ENCODE measurements at regions not wholly inside any gene's neighbourhood (a gene's known extent, or its start where the extent isn't known, plus 50 kb on each side); places are given as distances from the start of the nearest gene placed in this dataset.

GRCh38 chr6:14278446-14278845 is 160.9 kb downstream of the CD83 start:
- no peaks in the 10 kb centered on the region for H3K36me3 ChIP-seq
- no peak for DNase-seq (ENCODE audit: low spot score)

GRCh38 chr6:14280006-14280510 is 162.5 kb downstream of the CD83 start:
- Histone ChIP-seq H3K9me3 (peaks cover 3 to 4% of the 10 kb centered on the region in 2 donors), H3K36me3 (no peaks in the 10 kb centered on the region), H3K4me3 (no peak overlapping the region), H3K4me1 (peaks cover 0 to 25% of the 10 kb centered on the region in 2 donors), H3K27ac (no peak overlapping the region), H3K27me3 (no peaks in the 10 kb centered on the region)
- DNase-seq (ENCODE audit: low spot score), result no peak
- TF ChIP-seq, protein P1, sequence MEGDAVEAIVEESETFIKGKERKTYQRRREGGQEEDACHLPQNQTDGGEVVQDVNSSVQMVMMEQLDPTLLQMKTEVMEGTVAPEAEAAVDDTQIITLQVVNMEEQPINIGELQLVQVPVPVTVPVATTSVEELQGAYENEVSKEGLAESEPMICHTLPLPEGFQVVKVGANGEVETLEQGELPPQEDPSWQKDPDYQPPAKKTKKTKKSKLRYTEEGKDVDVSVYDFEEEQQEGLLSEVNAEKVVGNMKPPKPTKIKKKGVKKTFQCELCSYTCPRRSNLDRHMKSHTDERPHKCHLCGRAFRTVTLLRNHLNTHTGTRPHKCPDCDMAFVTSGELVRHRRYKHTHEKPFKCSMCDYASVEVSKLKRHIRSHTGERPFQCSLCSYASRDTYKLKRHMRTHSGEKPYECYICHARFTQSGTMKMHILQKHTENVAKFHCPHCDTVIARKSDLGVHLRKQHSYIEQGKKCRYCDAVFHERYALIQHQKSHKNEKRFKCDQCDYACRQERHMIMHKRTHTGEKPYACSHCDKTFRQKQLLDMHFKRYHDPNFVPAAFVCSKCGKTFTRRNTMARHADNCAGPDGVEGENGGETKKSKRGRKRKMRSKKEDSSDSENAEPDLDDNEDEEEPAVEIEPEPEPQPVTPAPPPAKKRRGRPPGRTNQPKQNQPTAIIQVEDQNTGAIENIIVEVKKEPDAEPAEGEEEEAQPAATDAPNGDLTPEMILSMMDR (IDR thresholded peaks at IDR 0.05), result no peak

More at GRCh38 chr6:14278446-14278845, 160.9 kb downstream of the CD83 start:
- H3K4me1 ChIP-seq, result peaks cover 0 to 29% of the 10 kb centered on the region in 2 donors
- TF ChIP-seq, protein P1 (IDR thresholded peaks at IDR 0.05), result no peak
- no peaks in the 10 kb centered on the region for H3K27me3 ChIP-seq
- no peak overlapping the region for H3K4me3 ChIP-seq
- H3K9me3 ChIP-seq, result peaks cover 3 to 4% of the 10 kb centered on the region in 2 donors
- no peak overlapping the region for H3K27ac ChIP-seq

DNA sequence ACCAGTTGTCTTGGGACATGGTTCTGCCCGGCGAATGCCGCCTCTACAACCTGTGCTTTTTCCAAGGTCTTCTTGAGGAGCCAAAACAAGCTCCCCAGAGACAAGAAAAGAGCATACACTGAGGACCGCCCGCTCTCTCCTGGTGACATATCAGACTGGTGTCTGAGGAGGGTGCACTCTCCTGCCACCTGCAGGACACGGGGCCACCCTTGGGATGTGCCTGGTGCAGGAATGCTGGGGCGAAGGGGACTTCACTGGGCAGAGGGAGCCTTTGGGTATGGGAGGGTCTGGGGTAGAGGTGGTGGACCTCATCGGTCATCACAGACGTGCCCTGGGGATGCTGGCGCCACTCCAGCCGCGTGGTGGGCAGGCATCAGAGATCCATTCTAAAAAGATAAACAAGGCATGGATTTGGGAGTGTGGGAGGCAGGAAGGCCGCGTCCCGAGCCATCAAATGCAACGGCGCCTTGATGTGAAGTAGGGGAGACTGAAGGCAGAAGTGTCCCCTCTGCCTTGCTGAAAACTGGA is 163.3 kb downstream of the CD83 start:
- no peaks in the 10 kb centered on the region for H3K27me3 ChIP-seq
- DNase-seq (ENCODE audit: low spot score), result no peak
- peaks cover 0 to 18% of the 10 kb centered on the region in 2 donors for H3K4me1 ChIP-seq
- no peak overlapping the region for H3K4me3 ChIP-seq
- H3K9me3 ChIP-seq, result peaks cover 3 to 4% of the 10 kb centered on the region in 2 donors
- H3K27ac ChIP-seq, result no peak overlapping the region
- H3K36me3 ChIP-seq, result no peaks in the 10 kb centered on the region
- TF ChIP-seq, protein P1 (IDR thresholded peaks at IDR 0.05), result no peak

GRCh38 chr6:14281811-14282660 is 164.5 kb downstream of the CD83 start:
- Histone ChIP-seq H3K4me3 (no peak overlapping the region), H3K4me1 (peaks cover 0 to 13% of the 10 kb centered on the region in 2 donors), H3K9me3 (peaks cover 3 to 4% of the 10 kb centered on the region in 2 donors), H3K27ac (no peak overlapping the region), H3K36me3 (no peaks in the 10 kb centered on the region), H3K27me3 (no peaks in the 10 kb centered on the region)
- no peak for DNase-seq (ENCODE audit: low spot score)
- TF ChIP-seq, protein P1 (IDR thresholded peaks at IDR 0.05), result no peak

- Histone ChIP-seq H3K4me3 (no peak overlapping the region), H3K27ac (no peak overlapping the region), H3K36me3 (no peaks in the 10 kb centered on the region), H3K4me1 (peaks cover 0 to 8% of the 10 kb centered on the region in 2 donors), H3K9me3 (peaks cover 3 to 4% of the 10 kb centered on the region in 2 donors), H3K27me3 (no peaks in the 10 kb centered on the region)
- no peak for DNase-seq (ENCODE audit: low spot score)
- TF ChIP-seq, protein P1 (IDR thresholded peaks at IDR 0.05), result no peak
Observed at GRCh38 chr6:14282854-14283505, 165.4 kb downstream of the CD83 start.

All from right atrium auricular region (tissue), 2 donors.